Astrocyte (in vitro differentiated cells and primary cell): ENCODE measurements at regions not wholly inside any gene's neighbourhood (a gene's known extent, or its start where the extent isn't known, plus 50 kb on each side); places are given as distances from the start of the nearest gene placed in this dataset.

Experiments used
- DNase-seq: peaks from one replicate; pipeline ENCODE4 v3.0.0-alpha.2; 2010; ENCODE audit warnings: low read depth
- FAIRE-seq: peaks from 2 replicates; lab custom pipeline; 2011; peaks lifted over from hg19 to GRCh38; lab: Jason Lieb, UNC
- H2AFZ ChIP-seq: 2 replicates; pipeline ENCODE4 v1.6.0; 2012; ENCODE audit warnings: low read depth, low read length, inconsistent platforms
- H3K27ac ChIP-seq: 2 replicates; pipeline ENCODE4 v1.5.1; 2011; ENCODE audit warnings: low read depth, low read length, inconsistent platforms
- H3K27me3 ChIP-seq: 2 replicates; pipeline ENCODE4 v1.6.0; 2011; ENCODE audit warnings: low read length, inconsistent platforms; ENCODE audit not compliant: insufficient read depth
- H3K36me3 ChIP-seq: 2 replicates; pipeline ENCODE4 v1.5.1; 2011; ENCODE audit warnings: low read length, inconsistent platforms; ENCODE audit not compliant: insufficient read depth
- H3K4me1 ChIP-seq: 2 replicates; pipeline ENCODE4 v1.5.1; 2011; ENCODE audit warnings: low read length, inconsistent platforms; ENCODE audit not compliant: insufficient read depth
- H3K4me2 ChIP-seq: 2 replicates; pipeline ENCODE4 v1.6.0; 2012; ENCODE audit warnings: low read length, inconsistent platforms
- H3K4me3 ChIP-seq: 2 replicates; pipeline ENCODE4 v1.5.1; 2011; ENCODE audit warnings: low read depth, mild to moderate bottlenecking, low read length, inconsistent platforms; ENCODE audit not compliant: insufficient read depth
- H3K79me2 ChIP-seq: 2 replicates; pipeline ENCODE4 v1.6.0; 2012; ENCODE audit warnings: mild to moderate bottlenecking, low read length, inconsistent platforms; ENCODE audit not compliant: insufficient read depth
- H3K9ac ChIP-seq: 2 replicates; pipeline ENCODE4 v1.6.0; 2012; ENCODE audit warnings: mild to moderate bottlenecking, low read length, inconsistent platforms
- H3K9me3 ChIP-seq: 2 replicates; pipeline ENCODE4 v1.5.1; 2012; ENCODE audit warnings: low read depth, mild to moderate bottlenecking, low read length, inconsistent platforms; ENCODE audit not compliant: insufficient read depth
- H4K20me1 ChIP-seq: 2 replicates; pipeline ENCODE4 v1.6.0; 2012; ENCODE audit warnings: low read length, inconsistent platforms; ENCODE audit not compliant: insufficient read depth
- H3K27ac Mint-ChIP-seq: one replicate; pipeline ENCODE4 v1.8.0; 2021; ENCODE audit warnings: mild to moderate bottlenecking, mixed read lengths; ENCODE audit not compliant: unreplicated experiment
- H3K27me3 Mint-ChIP-seq: one replicate; pipeline ENCODE4 v1.8.0; 2021; ENCODE audit warnings: low read depth, mixed read lengths; ENCODE audit not compliant: unreplicated experiment
- H3K36me3 Mint-ChIP-seq: one replicate; pipeline ENCODE4 v1.8.0; 2021; ENCODE audit warnings: low read depth, mixed read lengths; ENCODE audit not compliant: unreplicated experiment
- H3K4me1 Mint-ChIP-seq: one replicate; pipeline ENCODE4 v1.8.0; 2021; ENCODE audit warnings: low read depth, mixed read lengths; ENCODE audit not compliant: unreplicated experiment
- H3K4me3 Mint-ChIP-seq: one replicate; pipeline ENCODE4 v1.8.0; 2021; ENCODE audit warnings: mild to moderate bottlenecking, moderate library complexity, mixed read lengths; ENCODE audit not compliant: unreplicated experiment
- H3K9me3 Mint-ChIP-seq: one replicate; pipeline ENCODE4 v1.8.0; 2021; ENCODE audit warnings: mild to moderate bottlenecking, mixed read lengths; ENCODE audit not compliant: unreplicated experiment
- CTCF ChIP-seq: IDR thresholded peaks from 2 replicates; pipeline ENCODE4 v1.5.1; 2011; ENCODE audit warnings: low read depth, mild to moderate bottlenecking, inconsistent platforms, low read length, moderate library complexity; ENCODE audit not compliant: insufficient read depth
- EZH2 ChIP-seq: IDR thresholded peaks from 2 replicates; pipeline ENCODE4 v1.6.1; 2012; ENCODE audit warnings: mild to moderate bottlenecking, low read length, inconsistent platforms; ENCODE audit not compliant: insufficient read depth

- no peak overlapping the region for H3K4me3 ChIP-seq
- no peaks in the 10 kb centered on the region for H3K9me3 ChIP-seq
- no peak overlapping the region for H3K9ac ChIP-seq
- no peak overlapping the region for H2AFZ ChIP-seq
- H3K36me3 Mint-ChIP-seq: no peaks in the 10 kb centered on the region
- no peak for TF ChIP-seq CTCF
- no peak for TF ChIP-seq EZH2
- H3K27ac Mint-ChIP-seq: no peak overlapping the region
- no peak overlapping the region for H3K4me3 Mint-ChIP-seq
- H3K36me3 ChIP-seq: no peaks in the 10 kb centered on the region
- H3K27ac ChIP-seq: no peak overlapping the region
- no peaks in the 10 kb centered on the region for H3K4me1 ChIP-seq
- FAIRE-seq: no peak
- no peak for DNase-seq
- H4K20me1 ChIP-seq: no peaks in the 10 kb centered on the region
- no peak overlapping the region for H3K4me2 ChIP-seq
- no peaks in the 10 kb centered on the region for H3K9me3 Mint-ChIP-seq
- H3K4me1 Mint-ChIP-seq: no peaks in the 10 kb centered on the region
- H3K79me2 ChIP-seq: no peaks in the 10 kb centered on the region
- no peaks in the 10 kb centered on the region for H3K27me3 ChIP-seq
- H3K27me3 Mint-ChIP-seq: peaks cover 11% of the 10 kb centered on the region
These were observed 282.0 kb upstream of the RORA start for GRCh38 chr15:61511089-61511488.

GRCh38 chr15:61509327-61509840 is 280.3 kb upstream of the RORA start:
- H3K4me3 ChIP-seq: no peak overlapping the region
- TF ChIP-seq EZH2 (no peak), CTCF (no peak)
- H3K9me3 ChIP-seq: no peaks in the 10 kb centered on the region
- H3K27ac ChIP-seq: no peak overlapping the region
- no peak overlapping the region for H3K9ac ChIP-seq
- Mint-ChIP-seq H3K36me3 (no peaks in the 10 kb centered on the region), H3K4me3 (no peak overlapping the region), H3K4me1 (no peaks in the 10 kb centered on the region), H3K27ac (no peak overlapping the region), H3K27me3 (peaks cover 13% of the 10 kb centered on the region), H3K9me3 (no peaks in the 10 kb centered on the region)
- no peaks in the 10 kb centered on the region for H3K4me1 ChIP-seq
- no peaks in the 10 kb centered on the region for H3K27me3 ChIP-seq
- H4K20me1 ChIP-seq: no peaks in the 10 kb centered on the region
- H2AFZ ChIP-seq: no peak overlapping the region
- H3K79me2 ChIP-seq: no peaks in the 10 kb centered on the region
- FAIRE-seq: no peak
- no peaks in the 10 kb centered on the region for H3K36me3 ChIP-seq
- H3K4me2 ChIP-seq: no peak overlapping the region
- no peak for DNase-seq

GRCh38 chr15:61503383-61503969 is 274.4 kb upstream of the RORA start:
- Mint-ChIP-seq H3K27ac (no peak overlapping the region), H3K27me3 (peaks cover 12% of the 10 kb centered on the region), H3K9me3 (no peaks in the 10 kb centered on the region), H3K4me3 (no peak overlapping the region), H3K4me1 (no peaks in the 10 kb centered on the region), H3K36me3 (no peaks in the 10 kb centered on the region)
- DNase-seq: no peak
- FAIRE-seq: no peak
- no peak overlapping the region for H3K4me2 ChIP-seq
- no peaks in the 10 kb centered on the region for H3K79me2 ChIP-seq
- H3K4me1 ChIP-seq: no peaks in the 10 kb centered on the region
- H2AFZ ChIP-seq: no peak overlapping the region
- H4K20me1 ChIP-seq: no peaks in the 10 kb centered on the region
- peaks cover 9% of the 10 kb centered on the region for H3K27me3 ChIP-seq
- no peak overlapping the region for H3K27ac ChIP-seq
- H3K9ac ChIP-seq: no peak overlapping the region
- no peaks in the 10 kb centered on the region for H3K9me3 ChIP-seq
- no peak for TF ChIP-seq EZH2
- TF ChIP-seq CTCF: no peak
- no peak overlapping the region for H3K4me3 ChIP-seq
- H3K36me3 ChIP-seq: no peaks in the 10 kb centered on the region
